ENCODE measurements at regions not wholly inside any gene's neighbourhood (a gene's known extent, or its start where the extent isn't known, plus 50 kb on each side); places are given as distances from the start of the nearest gene placed in this dataset.

DNA sequence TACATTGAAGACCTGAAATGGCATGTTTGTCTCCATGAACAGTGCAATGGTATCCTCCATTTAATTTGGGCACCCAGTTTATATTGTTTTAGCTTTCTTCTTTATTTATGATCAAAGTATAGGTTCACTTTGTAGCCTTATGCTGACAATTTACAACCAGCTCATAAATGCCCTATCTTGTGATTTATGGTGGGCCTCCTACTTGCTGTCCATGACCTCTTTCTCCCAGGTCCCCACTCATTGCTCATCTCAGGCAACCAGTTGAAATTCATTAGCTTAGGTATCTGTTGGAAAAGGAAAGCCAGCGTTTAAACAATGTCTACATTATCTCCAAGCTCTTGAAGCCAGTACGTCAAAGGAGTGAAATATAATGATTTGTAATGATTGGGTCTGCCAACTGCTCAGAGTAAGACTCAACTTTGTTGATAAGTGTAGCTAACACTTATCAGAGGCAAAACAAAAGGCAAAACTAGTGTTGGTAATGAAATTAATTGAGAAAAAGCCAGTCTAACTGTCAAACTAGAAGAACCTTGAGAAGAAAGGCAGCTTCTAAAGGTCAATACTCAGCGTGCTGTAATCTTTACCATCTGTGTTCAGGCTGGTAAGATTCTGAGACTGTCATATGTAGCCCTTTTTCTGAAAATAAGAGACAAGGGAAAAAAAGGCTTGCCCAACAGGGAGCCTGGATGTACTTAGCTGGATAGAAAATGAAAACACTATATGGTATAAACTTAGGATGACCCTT lies 695.9 kb downstream of the EPHA4 start:
- H3K27ac ChIP-seq: no peak overlapping the region
- TF ChIP-seq, protein P1, sequence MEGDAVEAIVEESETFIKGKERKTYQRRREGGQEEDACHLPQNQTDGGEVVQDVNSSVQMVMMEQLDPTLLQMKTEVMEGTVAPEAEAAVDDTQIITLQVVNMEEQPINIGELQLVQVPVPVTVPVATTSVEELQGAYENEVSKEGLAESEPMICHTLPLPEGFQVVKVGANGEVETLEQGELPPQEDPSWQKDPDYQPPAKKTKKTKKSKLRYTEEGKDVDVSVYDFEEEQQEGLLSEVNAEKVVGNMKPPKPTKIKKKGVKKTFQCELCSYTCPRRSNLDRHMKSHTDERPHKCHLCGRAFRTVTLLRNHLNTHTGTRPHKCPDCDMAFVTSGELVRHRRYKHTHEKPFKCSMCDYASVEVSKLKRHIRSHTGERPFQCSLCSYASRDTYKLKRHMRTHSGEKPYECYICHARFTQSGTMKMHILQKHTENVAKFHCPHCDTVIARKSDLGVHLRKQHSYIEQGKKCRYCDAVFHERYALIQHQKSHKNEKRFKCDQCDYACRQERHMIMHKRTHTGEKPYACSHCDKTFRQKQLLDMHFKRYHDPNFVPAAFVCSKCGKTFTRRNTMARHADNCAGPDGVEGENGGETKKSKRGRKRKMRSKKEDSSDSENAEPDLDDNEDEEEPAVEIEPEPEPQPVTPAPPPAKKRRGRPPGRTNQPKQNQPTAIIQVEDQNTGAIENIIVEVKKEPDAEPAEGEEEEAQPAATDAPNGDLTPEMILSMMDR (conservative IDR thresholded peaks at IDR 0.05): no peak

DNA sequence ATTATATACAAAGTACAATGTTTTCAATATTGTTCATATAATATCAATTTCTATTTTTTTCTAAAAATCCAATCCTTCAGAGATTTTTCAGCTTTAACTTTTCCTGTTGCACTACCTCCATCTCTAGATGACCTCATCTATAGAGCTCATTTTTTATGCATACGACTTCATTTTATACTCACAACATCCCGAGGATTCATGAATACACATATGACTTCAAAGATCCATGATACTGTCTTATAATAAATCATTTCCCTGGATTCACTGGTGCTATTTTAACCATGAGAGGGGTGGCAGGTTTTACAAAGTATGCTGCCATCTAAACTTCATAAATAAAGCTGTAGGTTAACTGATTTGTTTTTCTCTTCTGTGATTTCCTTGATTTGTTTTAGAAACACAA lies 694.6 kb downstream of the EPHA4 start:
- no peak overlapping the region for H3K27ac ChIP-seq
- TF ChIP-seq, protein P1 (conservative IDR thresholded peaks at IDR 0.05): no peak

DNA sequence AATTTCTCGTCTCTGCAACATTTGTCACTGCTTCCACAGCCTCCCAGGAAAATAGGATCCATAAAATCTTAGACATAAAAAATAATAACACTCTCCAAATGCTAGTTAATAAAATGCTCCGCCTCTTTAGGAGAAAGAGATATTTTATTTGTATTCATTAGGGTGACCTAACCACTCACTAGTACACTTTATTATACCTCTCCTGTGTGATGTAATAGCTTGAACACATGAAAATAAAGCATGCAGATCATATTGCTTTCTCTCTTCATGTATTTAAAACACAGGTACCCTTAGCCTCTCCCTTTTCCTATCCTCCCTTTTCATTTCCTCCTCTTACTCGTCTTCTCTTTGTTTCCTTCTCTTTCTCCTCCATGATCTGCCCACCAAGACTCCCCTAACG lies 694.2 kb downstream of the EPHA4 start:
- TF ChIP-seq, protein P1 (conservative IDR thresholded peaks at IDR 0.05): no peak
- no peak overlapping the region for H3K27ac ChIP-seq

DNA sequence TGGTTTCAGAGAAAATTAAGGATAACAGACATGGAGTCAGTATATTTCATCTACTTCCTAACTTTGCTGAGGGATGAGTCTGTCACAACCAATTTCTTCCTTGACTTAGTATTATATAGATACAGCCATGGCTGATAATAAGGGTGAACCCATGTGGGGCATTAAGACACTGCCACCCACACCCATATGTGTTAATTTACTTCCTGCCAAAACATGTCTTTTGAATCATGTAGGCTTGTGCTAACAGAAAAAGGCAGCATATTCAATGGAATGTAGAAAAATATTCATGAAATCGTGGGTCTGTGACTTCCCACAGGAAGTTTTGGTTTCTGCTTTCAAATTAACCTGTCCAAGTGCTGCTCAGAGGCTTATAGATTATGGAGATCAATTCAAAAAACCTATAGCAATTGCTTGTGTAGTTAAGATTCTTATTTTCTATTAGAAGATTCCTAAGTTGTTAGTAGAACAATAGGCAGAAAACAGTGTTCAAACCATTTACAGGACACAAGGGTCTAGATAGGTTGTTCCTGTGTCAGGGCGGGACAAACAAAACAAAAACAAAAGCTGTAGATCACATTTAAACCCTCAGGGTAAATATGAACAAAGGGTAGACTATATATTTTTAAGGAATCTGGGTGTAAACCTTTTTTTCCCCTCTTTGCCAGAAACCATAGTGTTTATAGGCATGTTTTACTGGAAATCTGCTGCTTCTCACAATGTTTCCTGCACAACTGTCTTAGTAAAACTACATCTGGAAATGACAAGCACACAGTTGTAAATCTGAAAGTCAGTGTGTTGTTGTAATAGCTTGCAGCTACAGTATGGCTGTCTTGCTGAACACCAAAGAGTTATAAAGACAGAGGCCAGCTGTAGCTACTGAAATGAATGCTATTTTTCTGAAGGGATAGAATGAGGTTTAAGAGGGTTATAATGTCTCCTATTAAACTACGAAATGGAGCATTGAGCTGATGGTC lies 691.2 kb downstream of the EPHA4 start:
- TF ChIP-seq, protein P1 (conservative IDR thresholded peaks at IDR 0.05): no peak
- no peak overlapping the region for H3K27ac ChIP-seq

DNA sequence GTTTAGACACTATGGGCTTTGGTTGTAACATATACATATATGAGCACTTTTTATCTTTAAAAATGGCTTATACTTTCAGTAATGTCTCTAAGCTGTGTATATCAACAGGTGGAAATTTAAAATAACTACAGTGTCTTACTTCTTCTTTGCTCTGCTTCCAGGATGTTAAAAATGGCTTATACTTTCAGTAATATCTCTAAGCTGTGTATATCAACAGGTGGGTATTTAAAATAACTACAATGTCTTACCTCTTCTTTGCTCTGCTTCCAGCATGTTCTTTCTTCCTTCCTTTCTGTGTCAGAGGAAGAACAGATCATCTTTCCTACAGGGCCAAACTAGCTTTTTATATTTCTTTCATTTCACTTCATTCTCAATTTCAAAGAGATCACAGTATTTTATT lies 689.6 kb downstream of the EPHA4 start:
- H3K27ac ChIP-seq: no peak overlapping the region
- TF ChIP-seq, protein P1 (conservative IDR thresholded peaks at IDR 0.05): no peak

DNA sequence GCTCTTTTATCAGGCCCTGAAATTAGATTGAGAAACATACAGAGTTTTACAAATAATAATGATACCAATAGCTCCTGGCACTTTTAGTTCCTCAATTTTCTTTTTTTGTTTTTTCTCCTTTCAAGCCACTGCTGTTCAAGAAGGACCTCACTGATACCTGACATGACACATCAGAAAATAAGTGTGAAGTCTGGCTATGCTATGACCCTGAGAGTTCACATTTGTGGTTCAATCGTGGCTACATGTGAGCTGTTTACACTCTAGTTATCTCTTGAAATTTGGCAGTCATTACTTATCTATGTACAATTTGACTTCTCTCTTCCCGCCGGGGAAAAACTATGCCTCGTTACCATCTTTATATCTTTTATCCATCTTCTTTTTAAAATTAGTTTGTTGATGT lies 686.5 kb downstream of the EPHA4 start:
- no peak overlapping the region for H3K27ac ChIP-seq
- TF ChIP-seq, protein P1 (conservative IDR thresholded peaks at IDR 0.05): no peak

DNA sequence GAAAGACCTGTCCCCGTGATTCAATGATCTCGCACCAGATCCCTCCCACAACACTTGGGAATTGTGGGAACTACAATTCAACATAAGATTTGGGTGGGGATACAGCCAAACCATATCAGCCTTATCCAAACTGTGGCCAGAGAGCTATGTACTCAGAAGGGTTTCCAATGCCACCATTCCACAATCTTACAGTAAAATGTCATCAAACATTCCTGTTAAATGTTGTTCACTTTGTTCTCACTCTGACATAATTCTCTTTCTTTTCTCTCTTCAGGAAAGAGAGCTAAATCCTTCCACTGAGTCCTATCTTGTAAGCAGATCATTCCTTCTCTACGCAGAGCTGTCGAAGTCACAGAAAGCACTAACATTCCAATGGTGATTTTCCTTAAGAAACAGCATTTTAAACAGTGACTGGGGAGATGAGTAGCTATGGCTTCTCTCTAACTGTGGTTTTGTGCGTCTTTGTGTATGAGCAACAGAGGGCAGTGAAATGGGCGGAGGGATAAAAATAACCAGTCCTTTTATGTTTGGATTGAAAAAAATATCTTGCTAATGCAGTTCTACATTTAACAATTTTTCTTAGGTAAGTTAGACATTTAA lies 684.7 kb downstream of the EPHA4 start:
- TF ChIP-seq, protein P1 (conservative IDR thresholded peaks at IDR 0.05): no peak
- H3K27ac ChIP-seq: no peak overlapping the region

Data from VCaP (cell line).